Esophagus mucosa (tissue), 1 donor: ENCODE measurements at regions not wholly inside any gene's neighbourhood (a gene's known extent, or its start where the extent isn't known, plus 50 kb on each side); places are given as distances from the start of the nearest gene placed in this dataset.
"Not testable (repeated sequence)": the region's sequence is repeated elsewhere in the genome, so short reads cannot be mapped to it uniquely, and the experiment has no call there.

Source experiments
- ATAC-seq: fragments of 200-7000 bp; cut with Tn5 transposase; one replicate; pipeline ENCODE4 v1.9.1; 2020
- donor health status: DM: yes; HTN: yes; CAD: no.

- ATAC-seq, result no peak
Observed at GRCh38 chr6:44722736-44723135, 335.2 kb downstream of the CDC5L start.

GRCh38 chr6:44723439-44724197, 336.1 kb downstream of the CDC5L start:
- no peak for ATAC-seq

GRCh38 chr6:44725070-44725469, 337.6 kb downstream of the CDC5L start:
- ATAC-seq, result no peak

GRCh38 chr6:44727651-44728630, 340.4 kb downstream of the CDC5L start:
- ATAC-seq, result peak; percentile 55

GRCh38 chr6:44730771-44731391, 343.4 kb downstream of the CDC5L start:
- ATAC-seq, result no peak

- ATAC-seq, result no peak
Observed at GRCh38 chr6:44731485-44732095, 344.1 kb downstream of the CDC5L start.

GRCh38 chr6:44732243-44732642, 344.7 kb downstream of the CDC5L start:
- ATAC-seq, result no peak

GRCh38 chr6:44733126-44733525, 345.6 kb downstream of the CDC5L start:
- ATAC-seq, result no peak

- no peak for ATAC-seq
Observed at GRCh38 chr6:44733868-44734267, 346.4 kb downstream of the CDC5L start.

- no peak for ATAC-seq
Observed at GRCh38 chr6:44734886-44735629, 347.6 kb downstream of the CDC5L start.

GRCh38 chr6:44735630-44735963, 348.1 kb downstream of the CDC5L start:
- no peak for ATAC-seq

GRCh38 chr6:44737341-44737740, 349.8 kb downstream of the CDC5L start:
- no peak for ATAC-seq

- ATAC-seq, result no peak
Observed at GRCh38 chr6:44737829-44738528, 350.5 kb downstream of the CDC5L start.

GRCh38 chr6:44738601-44739146, 351.2 kb downstream of the CDC5L start:
- no peak for ATAC-seq

- no peak for ATAC-seq
Observed at GRCh38 chr6:44739181-44739580, 351.7 kb downstream of the CDC5L start.

- no peak for ATAC-seq
Observed at GRCh38 chr6:44740566-44741120, 353.1 kb downstream of the CDC5L start.

GRCh38 chr6:44742201-44742600, 354.7 kb downstream of the CDC5L start:
- ATAC-seq, result no peak

- no peak for ATAC-seq
Observed at GRCh38 chr6:44742828-44743372, 355.4 kb downstream of the CDC5L start.

- ATAC-seq, result not testable (repeated sequence)
Observed at GRCh38 chr6:44760116-44760515, 372.6 kb downstream of the CDC5L start.

- ATAC-seq, result no peak
Observed at GRCh38 chr6:44761046-44761445, 373.5 kb downstream of the CDC5L start.
